GM18870 (cell line): ENCODE measurements at regions not wholly inside any gene's neighbourhood (a gene's known extent, or its start where the extent isn't known, plus 50 kb on each side); places are given as distances from the start of the nearest gene placed in this dataset.

Experiments
- ATAC-seq: cut with Tn5 transposase; IDR thresholded peaks from one replicate; pipeline ENCODE4 v1.9.1; 2021; ENCODE audit warnings: moderate library complexity; ENCODE audit not compliant: unreplicated experiment

DNA sequence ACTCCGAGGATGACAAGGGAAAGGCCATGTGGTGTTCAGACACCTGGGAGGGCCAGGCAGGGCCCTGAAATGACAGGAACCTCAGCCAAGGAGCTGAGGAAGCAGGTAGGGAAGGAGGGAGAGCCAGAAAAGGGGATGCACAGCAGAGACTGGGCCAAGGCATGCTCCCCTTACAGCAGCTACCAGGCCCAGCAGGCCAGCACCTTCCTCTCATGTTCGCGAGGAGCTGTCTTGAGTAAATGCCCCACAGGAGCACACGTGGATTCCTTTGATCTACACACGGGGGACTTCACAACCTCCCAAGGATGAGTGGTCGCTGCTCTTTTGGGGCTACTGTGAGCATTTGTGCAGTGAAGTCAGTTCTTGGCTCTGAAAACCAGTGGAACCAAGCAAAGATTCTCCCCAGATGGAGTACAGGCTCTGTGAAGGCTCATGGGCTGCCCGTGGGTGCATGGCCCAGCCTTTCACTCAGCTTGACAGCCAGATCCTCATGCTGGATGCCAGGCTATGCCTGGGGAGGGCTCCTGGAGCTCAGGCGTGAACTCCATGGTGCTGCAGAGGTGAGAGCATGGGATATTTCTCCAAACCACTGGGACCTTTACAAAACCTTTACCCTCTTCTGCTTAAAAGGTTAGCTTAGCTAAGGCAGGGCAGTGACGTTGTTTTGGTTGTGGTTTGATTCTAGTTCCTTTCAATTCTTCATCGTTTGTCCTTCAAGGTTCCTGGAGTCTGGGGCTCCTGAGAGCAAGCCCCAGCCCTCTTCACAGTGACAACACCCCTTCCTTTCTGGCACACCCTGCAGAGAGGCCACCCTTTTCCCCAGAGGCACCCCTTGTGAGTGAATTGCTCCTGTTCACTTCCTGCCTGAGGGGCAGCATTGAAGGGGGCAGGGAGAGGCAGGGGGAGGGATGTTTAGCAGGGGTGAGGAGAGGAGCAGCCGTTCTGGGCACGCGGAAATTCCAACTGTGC, 74.2 kb upstream of the ZPBP start:
- peak; percentile 57 for ATAC-seq

DNA sequence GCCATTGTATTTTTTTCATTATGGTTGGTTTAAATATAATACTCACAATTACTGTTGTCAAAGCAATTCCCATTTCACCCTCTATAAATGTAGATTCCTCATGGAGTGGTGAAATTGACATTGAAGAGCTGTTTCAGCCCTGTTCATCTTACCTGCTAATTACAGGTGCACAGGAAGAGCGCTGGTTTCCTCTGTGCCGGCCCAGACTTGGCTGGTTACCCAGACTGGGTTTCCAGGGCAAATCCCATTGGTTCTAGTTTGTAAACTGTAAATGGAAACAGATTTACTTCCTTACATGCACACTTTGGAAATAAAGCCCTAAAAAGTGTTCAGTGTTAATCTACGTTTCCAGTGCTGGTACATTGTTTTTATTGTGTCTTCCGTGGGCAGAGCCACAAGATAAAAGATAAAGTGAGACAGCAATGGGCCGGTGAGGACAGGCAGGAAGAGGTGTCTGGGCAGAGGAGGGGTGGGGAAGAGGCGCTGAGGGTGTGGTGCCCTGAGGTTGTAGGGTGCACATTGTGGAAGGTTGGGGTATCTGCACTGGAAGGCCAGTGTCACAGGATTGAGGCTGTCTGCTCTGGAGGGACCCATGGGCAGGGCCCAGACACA, 71.6 kb upstream of the ZPBP start:
- no peak for ATAC-seq

DNA sequence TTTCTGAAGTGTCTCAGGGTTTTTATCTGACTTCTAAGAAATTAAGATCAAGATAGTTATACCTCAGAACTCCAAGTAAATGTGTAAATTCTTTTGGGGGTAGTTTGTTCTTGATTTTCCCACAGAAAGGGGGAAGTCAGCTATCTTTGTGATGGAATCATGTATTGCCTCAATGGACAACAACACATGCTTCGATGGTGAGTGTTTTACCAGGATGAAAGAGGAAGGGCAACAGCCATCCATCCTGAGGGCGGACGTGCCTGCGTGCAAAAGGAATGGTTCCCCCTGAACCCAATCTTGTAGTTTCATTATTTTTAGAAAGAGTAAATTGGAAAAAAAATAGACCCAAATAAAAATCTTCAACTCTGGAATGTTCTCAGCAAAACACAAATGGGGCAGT, 67.2 kb upstream of the ZPBP start:
- no peak for ATAC-seq

DNA sequence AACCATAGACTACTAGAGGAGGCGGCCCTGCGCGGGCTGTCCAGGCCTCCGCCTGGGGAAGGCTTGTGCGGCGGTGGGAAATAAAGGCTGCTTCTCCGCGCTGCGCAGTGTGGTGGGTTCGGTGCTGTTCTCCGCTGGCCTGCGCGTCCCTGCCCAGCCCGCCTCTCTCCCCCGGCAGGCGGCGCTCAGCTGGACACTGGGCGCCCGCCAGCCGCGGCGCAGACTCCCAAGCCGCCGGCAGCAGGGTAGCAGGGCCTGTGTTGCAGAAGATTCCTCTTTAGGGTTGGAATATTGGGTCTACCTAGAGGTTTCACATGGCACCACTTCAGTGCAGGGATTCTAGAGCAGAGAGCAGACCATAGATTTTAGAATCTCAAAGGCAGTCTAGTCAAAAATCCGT, 66.1 kb upstream of the ZPBP start:
- ATAC-seq: no peak

DNA sequence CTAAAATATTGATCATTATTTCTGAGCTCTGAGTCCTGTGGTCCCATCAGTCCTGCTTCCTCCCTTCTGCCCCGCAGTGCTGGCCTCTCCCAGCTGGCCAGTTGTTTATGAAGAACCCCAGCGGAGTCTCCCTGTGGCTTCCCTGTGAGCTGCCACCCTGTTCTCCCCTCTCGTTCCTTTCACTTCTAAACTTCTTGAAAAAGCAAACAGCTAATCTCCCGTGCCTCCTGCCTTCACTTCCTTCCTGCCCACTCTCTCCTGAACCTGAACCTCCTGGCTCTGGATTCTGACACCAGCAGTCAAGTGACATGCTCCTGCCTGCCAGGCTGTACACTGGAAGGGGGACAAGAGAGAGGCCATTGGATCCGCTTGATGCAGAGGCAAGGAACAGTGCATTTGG, 63.7 kb upstream of the ZPBP start:
- ATAC-seq: no peak

DNA sequence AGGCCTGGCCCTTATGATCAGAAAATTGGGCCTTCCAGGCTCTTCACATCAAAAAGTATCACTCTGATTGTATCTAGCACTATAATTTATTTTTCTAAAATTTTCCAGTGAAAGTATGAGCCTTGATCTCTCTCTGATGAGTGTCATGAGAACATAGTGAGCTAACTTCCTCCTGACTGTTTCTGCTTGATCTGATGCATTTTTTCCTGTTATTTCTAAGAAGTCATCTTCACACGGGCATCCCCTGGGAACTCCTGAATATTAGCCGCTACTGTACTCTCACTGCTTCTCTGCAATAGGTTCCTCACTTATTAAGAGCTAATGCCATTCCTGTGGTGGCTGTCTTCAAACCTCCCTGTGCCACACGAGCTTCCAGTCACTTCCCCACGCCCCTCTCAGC, 63.1 kb upstream of the ZPBP start:
- ATAC-seq: no peak

DNA sequence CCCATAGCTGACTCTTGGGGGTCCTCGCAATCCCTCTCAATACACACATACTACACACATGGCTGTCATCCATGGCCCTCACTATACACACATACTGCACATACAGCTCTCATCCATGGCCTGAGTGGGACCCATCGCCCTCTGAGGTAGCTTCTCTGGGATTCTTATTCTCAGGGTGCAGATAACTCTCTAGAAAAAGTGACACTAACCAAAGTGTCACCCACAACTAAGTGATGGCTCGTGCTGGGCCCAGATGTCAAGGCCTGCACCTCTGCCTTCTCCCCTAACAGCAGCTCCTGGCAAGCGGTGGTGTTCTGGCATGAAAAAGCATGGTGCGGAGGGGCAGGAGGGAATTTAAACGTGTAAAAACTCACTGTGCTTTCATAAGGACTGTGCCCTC, 62.7 kb upstream of the ZPBP start:
- no peak for ATAC-seq

DNA sequence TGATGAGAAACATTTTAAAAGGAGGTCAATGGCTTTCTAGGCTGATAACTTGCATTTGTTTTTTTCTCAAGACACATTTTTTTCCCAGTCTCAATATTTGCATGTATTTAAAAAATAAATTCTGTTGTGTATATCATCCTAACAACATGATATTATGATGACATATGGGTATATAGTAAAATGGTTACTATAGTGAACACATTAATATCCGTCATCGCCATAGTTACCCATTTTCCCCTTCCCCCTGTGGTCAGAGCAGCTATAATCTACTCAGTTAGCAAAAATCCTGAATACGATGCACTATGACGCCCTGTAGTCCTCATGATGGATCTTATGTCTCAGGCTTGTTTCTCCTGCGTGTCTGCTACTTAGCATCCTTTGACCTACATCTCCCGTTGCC, 60.9 kb upstream of the ZPBP start:
- ATAC-seq: no peak

DNA sequence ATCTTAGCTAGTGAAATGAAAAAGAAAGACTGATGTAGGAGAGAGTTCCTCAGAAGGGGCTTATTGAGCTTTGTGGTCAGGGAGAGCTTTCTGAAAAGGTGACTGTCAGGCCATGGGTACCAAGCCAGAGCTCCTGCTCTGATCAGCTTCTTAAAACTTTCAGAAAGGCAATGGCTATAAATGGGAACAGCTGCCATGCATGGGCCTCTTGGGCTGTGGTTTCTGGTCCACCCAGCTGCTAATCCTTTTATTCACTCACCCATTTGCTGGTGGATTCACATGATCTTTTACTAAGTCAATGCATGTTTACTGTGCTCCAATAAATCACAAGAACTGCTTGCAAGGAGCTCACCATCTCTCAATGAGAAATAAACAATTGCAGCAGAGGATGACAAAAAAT, 60.1 kb upstream of the ZPBP start:
- ATAC-seq: no peak

DNA sequence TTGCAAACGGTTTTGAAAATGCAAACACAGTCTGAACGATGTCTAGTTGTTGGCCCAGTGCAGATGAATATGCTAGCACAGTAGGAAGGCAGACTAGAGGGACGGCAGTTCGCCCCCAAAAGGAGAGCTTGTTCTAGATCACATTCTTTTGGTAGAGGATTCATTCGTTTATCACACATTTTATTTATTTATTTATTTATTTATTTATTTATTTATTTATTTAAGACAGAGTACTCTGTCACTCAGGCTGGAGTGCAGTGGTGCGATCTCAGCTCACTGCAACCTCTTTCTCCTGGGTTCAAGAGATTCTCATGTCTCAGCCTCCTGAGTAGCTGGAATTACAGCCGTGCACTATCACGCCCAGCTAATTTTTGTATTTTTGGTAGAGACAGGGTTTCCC, 59.4 kb upstream of the ZPBP start:
- no peak for ATAC-seq

DNA sequence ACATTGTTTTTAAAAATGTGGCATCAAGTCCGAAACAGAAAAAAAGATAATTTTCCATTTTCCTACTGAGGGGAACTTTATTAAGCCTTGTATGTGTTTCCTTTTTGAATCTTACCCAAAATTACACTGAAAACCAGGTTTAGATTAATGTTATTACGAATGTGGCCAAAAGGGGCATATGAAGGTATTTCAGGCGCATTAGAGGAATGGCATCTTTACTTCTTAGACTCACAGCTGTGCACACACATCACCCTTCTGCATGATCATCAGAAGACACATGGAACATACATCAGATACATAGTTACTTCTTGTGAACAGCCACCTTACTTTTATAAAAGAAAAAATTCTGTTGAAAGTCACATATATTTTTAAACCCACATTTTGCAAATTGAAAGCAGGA, 58.6 kb upstream of the ZPBP start:
- no peak for ATAC-seq

DNA sequence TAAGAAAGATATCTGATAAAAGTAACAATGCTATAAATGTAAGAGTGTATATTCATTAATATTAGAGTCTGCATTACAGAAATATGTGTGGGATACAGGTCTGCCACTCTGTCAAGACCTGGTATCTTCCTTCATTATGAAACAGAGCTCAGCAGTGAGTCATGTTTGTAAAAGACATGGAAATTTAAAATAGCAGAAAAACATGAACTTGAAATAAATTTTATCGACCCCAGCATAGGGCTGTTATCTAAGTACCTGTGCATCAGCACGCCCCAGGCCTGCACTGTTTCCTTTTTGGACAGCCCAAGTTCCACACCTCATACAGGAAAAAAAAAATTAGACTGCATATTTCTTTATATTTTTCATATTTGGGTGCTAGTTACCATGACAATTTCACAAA, 58.0 kb upstream of the ZPBP start:
- ATAC-seq: no peak

DNA sequence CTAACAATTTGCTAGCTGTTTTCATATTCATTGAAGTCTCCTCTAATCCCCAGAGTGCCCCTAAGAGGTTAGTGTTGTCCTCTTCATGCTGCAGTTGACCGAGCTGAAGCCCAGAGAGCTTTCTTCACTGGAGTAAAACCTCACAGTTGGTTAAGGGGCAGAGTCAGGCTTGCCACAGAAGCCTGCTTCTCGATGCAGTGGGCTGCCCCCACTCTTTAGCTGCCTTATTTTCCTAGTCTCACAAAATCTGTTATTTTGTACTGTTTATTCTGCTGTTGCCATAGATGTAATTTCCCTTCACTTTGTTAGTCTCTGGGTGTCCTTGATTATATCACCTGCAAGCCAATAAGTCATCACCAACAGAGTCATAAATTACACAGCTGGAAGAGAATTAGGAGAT, 56.3 kb upstream of the ZPBP start:
- no peak for ATAC-seq

DNA sequence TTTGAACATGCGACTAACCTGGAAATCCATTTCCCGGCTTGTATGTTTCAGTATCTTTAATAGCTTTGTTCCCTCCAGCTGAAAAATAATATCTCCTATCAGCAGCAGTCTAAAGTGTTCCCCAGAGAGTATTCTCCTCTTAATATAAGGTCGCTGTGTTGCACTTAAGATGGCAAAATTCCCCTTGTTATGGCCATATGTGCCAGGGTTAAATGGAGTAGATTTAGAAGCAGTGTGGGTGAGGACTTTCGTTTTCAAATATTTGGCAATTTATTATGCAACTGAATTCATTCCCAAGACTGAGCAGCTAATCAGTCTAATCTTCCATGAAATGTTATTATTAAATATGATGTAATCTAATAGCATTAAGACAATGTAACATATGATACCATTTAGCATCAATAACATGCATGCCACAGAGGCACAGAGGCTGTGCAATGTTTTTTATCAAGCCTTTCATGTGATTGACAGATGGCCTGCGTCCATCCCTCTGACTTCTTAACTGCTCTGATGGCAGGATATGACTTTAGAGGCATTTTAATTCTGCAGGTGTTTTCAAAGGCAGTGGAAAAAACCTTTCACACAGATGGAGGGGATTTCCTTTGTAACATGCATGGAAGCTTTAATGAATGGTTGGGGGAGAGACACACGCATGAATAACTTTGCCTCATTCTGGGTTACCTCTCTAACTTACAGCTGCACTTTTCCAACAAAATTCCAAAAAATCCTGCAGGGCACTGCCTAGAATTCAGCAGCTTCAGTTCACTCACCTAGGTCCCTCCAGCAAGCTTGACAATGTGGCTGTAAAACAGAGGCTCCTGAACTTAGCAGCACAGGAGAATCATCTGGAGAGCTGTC, 55.1 kb upstream of the ZPBP start:
- ATAC-seq: peak; percentile 50

DNA sequence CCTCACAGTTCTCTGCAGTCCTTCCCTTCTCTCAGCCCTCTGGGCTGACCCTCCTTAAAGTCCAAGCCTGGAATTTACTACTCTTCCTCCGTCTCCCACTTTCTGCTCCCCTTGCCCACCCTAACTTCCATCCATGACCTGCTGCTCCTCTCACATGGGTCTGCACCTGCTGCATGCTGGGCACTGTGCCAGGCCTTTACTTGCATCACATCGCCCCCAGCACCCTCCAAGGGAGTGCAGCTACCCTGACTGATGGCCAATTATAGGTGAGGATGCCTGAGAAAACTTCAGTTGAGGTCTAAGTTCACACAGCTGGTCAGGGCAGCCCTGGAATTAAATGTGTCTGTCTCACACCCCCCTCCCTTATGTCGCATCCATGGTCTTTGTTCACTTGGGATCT, 53.6 kb upstream of the ZPBP start:
- no peak for ATAC-seq

DNA sequence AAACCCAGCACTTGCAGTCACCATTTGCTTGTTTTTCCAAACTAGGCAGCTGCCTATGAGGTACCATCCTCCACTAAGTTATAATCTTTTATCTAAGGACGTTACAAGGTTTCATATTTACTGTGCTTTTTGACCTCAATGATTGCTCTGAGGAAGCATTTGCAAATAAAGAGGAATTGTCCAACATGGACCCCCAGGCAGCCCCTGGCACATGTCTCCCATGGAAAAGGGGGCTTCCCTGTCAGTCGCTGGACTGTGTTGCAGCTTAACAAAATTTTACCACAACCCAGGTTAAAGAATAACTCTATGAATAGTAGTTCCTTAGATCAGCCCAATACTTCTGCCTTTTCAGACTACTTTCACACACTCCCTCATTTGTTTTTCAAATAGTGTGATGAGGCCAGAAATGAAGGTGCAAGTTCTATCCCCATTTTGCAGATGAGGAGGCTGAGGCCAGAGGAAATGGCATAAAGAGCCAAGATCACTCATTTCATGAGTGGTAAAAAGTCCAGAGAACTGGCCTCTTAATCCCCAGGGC, 52.8 kb upstream of the ZPBP start:
- peak; percentile 44 for ATAC-seq

DNA sequence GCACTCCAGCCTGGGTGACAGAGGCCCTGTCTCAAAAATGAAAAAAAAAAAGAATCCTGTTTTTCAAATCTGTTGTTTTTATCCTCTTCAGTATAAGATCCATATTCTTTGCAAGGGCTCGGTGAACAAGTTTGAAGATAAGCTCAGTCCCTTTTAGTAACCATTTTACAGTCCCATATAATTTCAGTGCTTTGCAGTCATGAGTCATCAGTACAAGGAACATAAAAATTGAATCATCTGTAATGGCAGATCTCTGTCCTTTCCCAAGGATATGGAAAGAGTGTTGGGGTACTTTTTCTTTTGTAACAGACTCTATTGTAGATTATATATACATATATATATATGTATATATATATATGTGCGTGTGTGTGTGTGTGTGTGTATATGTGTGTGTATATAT, 52.2 kb upstream of the ZPBP start:
- no peak for ATAC-seq
